ENCODE measurements at regions not wholly inside any gene's neighbourhood (a gene's known extent, or its start where the extent isn't known, plus 50 kb on each side); places are given as distances from the start of the nearest gene placed in this dataset.
"Not testable (repeated sequence)": the region's sequence is repeated elsewhere in the genome, so short reads cannot be mapped to it uniquely, and the experiment has no call there.

DNA sequence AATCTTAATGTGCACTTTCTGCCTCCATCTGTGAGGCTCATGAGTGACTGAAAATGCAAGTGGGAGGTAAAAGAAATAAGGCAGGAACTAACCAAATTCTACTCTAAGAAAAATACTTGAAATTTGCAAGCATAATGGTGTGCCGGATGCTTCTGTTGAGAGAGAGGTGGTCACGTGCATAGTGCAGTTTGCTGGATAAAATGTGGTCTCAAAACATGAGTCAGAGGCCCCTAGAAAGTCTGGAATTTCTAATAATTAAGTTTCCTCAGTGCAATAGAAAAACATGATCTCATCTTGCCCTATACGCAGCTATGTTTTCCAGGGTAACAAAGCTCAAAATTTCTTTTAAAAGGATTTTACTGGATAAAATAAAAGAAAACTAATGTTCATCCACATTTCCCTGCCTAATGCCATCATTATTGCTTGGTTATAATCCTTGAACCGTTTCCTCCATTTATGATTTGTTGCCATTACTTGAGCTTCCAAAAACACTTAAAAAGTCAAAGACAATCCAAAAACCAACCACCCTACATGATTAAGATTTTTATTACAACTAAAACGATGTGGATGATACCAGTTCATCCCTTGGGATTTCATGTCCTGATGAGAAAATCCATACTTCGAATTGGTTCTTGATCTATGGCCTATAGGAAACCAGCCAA is 351.7 kb upstream of the ARID1B start:
- Histone ChIP-seq H3K36me3 (ENCODE audit: insufficient read depth, low read length) (no peaks in the 10 kb centered on the region; the same call in 1 of the 2 replicates), H3K9ac (ENCODE audit: low read depth, low read length) (no peak overlapping the region), H3K9me3 (ENCODE audit: control insufficient read depth, insufficient read depth, low read length) (peaks cover 5% of the 10 kb centered on the region; the same call in 1 of the 2 replicates), H3K4me1 (ENCODE audit: insufficient read depth, low read length) (no peaks in the 10 kb centered on the region)

DNA sequence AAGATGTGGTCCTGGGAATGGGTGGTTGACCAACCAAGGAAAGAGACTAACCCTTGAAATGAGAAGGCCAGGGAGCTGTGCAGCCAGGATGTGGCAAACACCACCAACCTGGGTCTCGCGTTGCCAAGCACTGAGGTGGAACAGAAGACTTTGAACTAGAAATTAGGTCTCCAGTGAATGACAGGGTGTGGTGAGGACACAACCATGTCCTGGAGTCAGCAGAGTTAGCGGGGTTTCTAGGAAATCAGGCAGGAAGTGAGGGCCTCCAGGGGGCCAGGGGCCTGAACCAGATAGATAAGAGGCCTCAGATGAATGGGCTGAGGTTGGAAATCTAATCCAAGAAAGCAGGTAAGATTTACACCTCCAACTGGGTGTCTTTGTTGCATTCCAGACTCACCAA is 353.3 kb upstream of the ARID1B start:
- peaks cover 5% of the 10 kb centered on the region; the same call in 1 of the 2 replicates for H3K9me3 ChIP-seq (ENCODE audit: control insufficient read depth, insufficient read depth, low read length)
- no peak overlapping the region for H3K9ac ChIP-seq (ENCODE audit: low read depth, low read length)
- no peaks in the 10 kb centered on the region for H3K4me1 ChIP-seq (ENCODE audit: insufficient read depth, low read length)
- H3K36me3 ChIP-seq (ENCODE audit: insufficient read depth, low read length) = no peaks in the 10 kb centered on the region; the same call in 1 of the 2 replicates

DNA sequence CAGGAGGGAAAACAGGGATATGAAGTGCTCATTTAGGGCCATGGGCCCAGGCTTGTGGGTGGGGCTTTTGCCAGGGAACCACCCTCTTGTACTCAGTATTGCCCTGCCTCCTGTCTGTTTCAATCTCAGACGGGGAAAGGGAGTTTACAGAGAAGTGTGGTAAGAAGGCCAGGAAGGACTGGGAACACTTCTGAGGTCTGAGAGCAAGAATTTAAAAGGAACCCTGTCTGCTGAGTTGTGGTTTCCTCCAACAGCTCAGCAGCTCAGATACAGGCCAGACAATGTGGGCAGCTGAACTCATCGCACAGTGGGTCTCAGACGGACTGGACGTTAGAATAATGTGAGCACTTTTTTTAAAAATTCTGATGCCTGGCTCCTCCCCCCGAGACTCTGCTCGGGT is 354.1 kb upstream of the ARID1B start:
- peaks cover 5% of the 10 kb centered on the region; the same call in 1 of the 2 replicates for H3K9me3 ChIP-seq (ENCODE audit: control insufficient read depth, insufficient read depth, low read length)

DNA sequence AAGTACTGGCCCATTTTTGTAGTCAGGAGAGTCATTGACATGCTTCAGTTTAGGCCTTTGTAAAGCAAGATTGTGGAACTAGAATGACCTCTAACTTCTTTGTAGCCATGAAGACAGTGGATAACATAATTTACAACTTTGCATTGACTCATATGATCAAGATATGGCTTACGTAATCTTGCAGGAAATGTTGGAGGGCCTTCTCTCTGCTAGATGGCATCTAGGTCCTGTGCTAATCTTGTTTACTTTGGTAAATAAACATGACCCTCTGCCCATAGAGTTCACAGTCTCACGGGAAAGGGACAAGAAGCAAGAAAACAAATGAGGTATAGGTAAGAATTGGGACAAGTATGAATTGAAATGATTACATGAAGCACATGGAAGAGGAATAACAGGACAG is 355.2 kb upstream of the ARID1B start:
- H3K9ac ChIP-seq (ENCODE audit: low read depth, low read length) = no peak overlapping the region
- H3K9me3 ChIP-seq (ENCODE audit: control insufficient read depth, insufficient read depth, low read length) = peaks cover 5% of the 10 kb centered on the region; the same call in 1 of the 2 replicates
- no peaks in the 10 kb centered on the region for H3K36me3 ChIP-seq (ENCODE audit: insufficient read depth, low read length)

More for the DNA sequence above, 354.1 kb upstream of the ARID1B start:
- H3K9ac ChIP-seq (ENCODE audit: low read depth, low read length) = no peak overlapping the region
- no peaks in the 10 kb centered on the region for H3K36me3 ChIP-seq (ENCODE audit: insufficient read depth, low read length)
- H3K4me1 ChIP-seq (ENCODE audit: insufficient read depth, low read length) = no peaks in the 10 kb centered on the region

DNA sequence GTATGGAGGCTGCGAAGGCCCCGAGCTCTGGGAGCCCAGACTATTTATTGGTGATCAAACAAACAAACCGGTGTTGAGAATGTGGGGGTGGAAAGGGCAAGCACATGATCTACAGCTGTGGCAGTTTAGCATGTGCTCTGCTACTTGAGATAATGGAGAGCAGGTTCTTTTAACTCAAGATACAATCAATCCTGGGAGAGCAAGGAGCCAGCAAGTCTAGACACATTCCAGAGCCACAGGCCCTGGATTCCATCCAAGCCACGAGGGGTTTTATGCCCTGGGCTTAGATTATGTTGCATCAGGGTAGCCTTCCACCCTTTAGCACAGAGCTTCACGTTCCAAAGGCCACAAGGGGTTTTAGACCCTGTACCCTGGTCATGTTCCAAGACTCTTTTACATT is 355.9 kb upstream of the ARID1B start:
- H3K4me1 ChIP-seq (ENCODE audit: insufficient read depth, low read length); H3K9me3 ChIP-seq (ENCODE audit: control insufficient read depth, insufficient read depth, low read length); H3K9ac ChIP-seq (ENCODE audit: low read depth, low read length); H3K36me3 ChIP-seq (ENCODE audit: insufficient read depth, low read length): not testable (repeated sequence)

More for the DNA sequence above, 355.2 kb upstream of the ARID1B start:
- no peaks in the 10 kb centered on the region for H3K4me1 ChIP-seq (ENCODE audit: insufficient read depth, low read length)

DNA sequence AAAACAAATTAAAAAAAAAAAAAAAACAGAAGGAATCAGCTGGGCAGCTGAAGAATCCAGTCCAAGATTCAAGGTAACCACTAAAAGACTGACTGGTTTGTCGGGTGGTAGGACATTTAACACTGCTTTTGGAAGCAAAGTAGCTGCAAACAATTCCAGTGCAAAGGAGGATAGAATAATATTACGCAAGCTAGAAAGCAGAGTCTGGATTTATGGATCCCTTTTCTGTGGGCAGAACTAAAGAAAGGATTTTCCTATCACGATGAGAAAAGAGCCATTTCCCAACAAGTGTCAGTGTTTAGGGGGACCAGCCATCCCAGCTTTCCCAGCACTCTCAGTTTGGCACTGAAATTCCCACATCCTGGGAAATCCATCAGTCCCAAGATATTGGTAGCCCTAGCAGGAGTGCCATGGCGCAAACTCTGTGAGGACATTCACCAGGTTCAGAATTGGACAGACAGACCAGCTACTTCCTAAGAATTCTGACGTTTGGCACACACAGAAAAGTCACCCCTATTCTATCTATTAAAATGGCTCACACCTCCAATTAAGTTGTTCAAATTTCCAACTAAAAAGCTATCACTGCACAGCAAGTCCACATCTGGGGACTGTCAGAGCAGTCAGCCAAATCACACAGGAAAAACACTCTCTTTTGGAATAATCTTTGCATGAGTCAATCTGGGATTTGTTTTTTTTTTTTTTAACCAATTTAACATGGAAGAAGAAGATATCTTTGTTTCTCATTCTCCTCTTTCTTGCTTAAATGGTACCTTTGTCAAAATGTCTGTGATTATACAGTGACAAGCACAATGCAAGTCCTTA is 356.8 kb upstream of the ARID1B start:
- H3K36me3 ChIP-seq (ENCODE audit: insufficient read depth, low read length) = no peaks in the 10 kb centered on the region
- peaks cover 5% of the 10 kb centered on the region; the same call in 1 of the 2 replicates for H3K9me3 ChIP-seq (ENCODE audit: control insufficient read depth, insufficient read depth, low read length)
- no peaks in the 10 kb centered on the region for H3K4me1 ChIP-seq (ENCODE audit: insufficient read depth, low read length)
- H3K9ac ChIP-seq (ENCODE audit: low read depth, low read length) = no peak overlapping the region

DNA sequence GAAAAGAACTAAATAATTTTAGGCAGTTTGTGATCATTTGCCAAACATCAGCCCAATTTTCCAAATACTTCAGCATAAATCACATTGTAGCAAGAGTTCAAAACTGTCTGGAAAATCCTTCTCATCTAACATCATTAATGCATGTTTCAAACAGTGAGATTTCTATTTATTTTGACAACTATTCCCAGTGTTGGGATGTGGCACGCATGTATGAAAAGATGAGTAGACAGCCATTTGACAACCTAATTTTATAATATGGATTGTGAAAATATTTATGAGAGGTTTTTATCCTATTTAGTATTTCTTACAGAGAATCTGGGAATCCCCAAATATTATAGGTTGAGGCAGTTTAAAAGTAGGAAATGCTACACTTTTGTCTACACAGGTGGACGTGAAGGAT is 357.6 kb upstream of the ARID1B start:
- Histone ChIP-seq H3K36me3 (ENCODE audit: insufficient read depth, low read length) (no peaks in the 10 kb centered on the region), H3K4me1 (ENCODE audit: insufficient read depth, low read length) (no peaks in the 10 kb centered on the region), H3K9me3 (ENCODE audit: control insufficient read depth, insufficient read depth, low read length) (peaks cover 5% of the 10 kb centered on the region; the same call in 1 of the 2 replicates), H3K9ac (ENCODE audit: low read depth, low read length) (no peak overlapping the region)

DNA sequence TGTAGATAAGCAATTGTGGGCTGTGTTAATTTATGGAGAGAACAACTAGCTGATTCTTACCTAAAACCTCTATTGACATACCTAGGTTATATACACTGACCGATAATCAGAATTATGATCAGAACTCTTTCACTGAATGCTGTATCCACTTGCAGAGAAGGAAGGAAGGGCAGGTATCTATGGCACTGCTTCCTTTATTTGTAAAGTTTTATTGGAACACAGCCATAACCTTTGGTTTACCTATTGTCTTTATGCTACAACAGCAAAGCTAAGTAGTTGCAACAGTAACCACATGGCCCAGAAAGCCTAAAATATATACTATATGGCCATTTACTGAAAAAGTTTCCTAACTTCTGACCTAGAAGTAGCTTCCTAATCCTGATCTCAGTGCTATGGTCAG is 358.9 kb upstream of the ARID1B start:
- H3K9me3 ChIP-seq (ENCODE audit: control insufficient read depth, insufficient read depth, low read length) = peaks cover 5% of the 10 kb centered on the region; the same call in 1 of the 2 replicates
- H3K9ac ChIP-seq (ENCODE audit: low read depth, low read length) = no peak overlapping the region
- H3K4me1 ChIP-seq (ENCODE audit: insufficient read depth, low read length) = no peaks in the 10 kb centered on the region
- no peaks in the 10 kb centered on the region for H3K36me3 ChIP-seq (ENCODE audit: insufficient read depth, low read length)

DNA sequence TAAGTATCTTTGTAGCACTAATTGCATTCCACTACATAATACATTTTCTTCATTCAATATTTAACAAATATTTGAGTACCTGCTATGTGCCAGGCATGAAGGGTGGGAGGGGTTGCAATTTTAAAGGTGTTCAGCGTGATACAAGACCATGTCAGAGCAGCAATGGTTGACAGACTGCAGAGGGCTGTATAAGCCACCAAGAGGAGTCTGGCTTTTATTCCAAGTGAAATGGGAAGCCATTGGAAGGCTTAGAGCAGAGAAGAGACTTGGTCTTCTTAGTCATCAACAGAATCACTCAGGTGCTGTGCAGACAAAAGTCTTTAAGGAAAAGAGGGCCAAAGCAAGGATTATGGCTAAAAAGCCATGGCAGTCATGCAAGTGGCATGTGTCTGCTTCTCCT is 360.8 kb upstream of the ARID1B start:
- H3K9me3 ChIP-seq (ENCODE audit: control insufficient read depth, insufficient read depth, low read length) = no peaks in the 10 kb centered on the region
- no peak overlapping the region for H3K9ac ChIP-seq (ENCODE audit: low read depth, low read length)
- no peaks in the 10 kb centered on the region for H3K4me1 ChIP-seq (ENCODE audit: insufficient read depth, low read length)
- H3K36me3 ChIP-seq (ENCODE audit: insufficient read depth, low read length) = no peaks in the 10 kb centered on the region

DNA sequence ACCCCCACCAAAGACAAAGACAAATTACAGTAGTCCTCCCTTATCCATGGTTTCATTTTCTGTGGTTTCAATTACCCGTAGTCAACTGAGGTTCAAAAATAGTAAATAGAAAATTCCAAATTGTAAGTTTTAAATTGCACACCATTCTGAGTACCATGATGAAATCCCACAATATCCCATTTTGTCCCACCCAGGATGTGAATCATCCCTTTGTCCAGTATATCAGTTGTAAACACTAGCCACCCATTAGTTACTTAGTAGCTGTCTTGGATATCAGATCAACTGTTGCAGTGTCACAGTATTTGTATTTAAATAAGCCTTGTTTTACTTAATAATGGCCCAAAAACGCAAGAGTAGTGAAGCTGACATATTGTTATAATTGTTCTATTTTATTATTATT is 364.0 kb upstream of the ARID1B start:
- no peaks in the 10 kb centered on the region for H3K4me1 ChIP-seq (ENCODE audit: insufficient read depth, low read length)
- no peaks in the 10 kb centered on the region for H3K9me3 ChIP-seq (ENCODE audit: control insufficient read depth, insufficient read depth, low read length)
- no peak overlapping the region for H3K9ac ChIP-seq (ENCODE audit: low read depth, low read length)
- H3K36me3 ChIP-seq (ENCODE audit: insufficient read depth, low read length) = no peaks in the 10 kb centered on the region

DNA sequence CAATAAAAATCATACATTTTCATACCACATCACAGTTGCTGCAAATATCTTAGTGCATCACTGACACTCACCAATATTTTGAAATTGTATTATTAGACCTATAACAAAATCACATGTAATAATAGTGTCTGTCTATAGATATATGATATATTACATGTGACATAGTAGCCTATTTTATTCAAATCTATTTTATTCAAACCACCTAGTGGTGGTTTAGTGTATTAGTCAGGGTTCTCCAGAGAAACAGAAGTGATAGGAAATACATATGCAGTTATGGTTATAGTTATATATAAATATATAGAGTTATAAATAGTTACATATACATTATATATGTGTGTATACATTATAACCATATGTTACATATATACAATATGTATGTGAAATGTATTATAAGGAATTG is 366.5 kb upstream of the ARID1B start:
- Histone ChIP-seq H3K36me3 (ENCODE audit: insufficient read depth, low read length) (no peaks in the 10 kb centered on the region), H3K9ac (ENCODE audit: low read depth, low read length) (no peak overlapping the region), H3K9me3 (ENCODE audit: control insufficient read depth, insufficient read depth, low read length) (no peaks in the 10 kb centered on the region), H3K4me1 (ENCODE audit: insufficient read depth, low read length) (no peaks in the 10 kb centered on the region)

DNA sequence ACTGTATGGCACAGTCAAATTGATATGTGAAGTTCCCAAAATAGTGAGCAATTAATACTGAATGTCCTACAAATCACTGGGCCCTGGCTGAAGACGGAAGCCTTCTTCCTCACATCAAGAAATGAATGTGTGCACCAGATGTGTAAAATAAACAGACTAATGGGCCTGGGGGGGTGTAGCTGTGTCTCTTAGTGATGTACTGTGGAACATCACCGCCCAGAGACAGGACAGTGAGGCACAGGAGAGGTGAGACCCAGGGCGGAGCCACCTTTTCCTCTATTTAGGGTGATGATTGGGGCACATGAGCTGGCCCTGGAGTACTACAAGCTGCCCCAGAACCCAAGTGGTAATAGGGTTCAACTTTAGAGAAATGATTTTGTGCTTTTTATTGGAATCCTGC is 368.5 kb upstream of the ARID1B start:
- Histone ChIP-seq H3K9me3 (ENCODE audit: control insufficient read depth, insufficient read depth, low read length) (no peaks in the 10 kb centered on the region), H3K9ac (ENCODE audit: low read depth, low read length) (no peak overlapping the region), H3K36me3 (ENCODE audit: insufficient read depth, low read length) (no peaks in the 10 kb centered on the region), H3K4me1 (ENCODE audit: insufficient read depth, low read length) (no peaks in the 10 kb centered on the region)

DNA sequence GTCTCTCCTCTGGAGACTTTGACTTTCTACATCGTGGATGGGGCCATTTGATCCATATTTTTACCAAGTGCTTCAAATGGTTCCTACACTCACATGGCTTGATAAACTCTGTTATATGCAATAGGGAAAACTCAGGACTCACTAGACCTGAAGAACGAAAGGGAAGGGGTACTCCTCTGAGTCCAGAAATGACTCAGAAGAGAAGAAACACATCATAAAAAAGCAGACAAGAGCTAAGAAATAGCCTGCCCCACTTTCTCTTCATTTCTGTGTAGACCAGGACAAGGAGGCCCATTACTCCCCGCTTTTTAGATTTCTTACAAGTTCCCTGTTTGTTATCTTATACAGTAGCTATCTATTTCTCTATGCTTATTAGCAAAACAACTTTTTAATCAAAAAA is 369.8 kb upstream of the ARID1B start:
- Histone ChIP-seq H3K9ac (ENCODE audit: low read depth, low read length) (no peak overlapping the region), H3K36me3 (ENCODE audit: insufficient read depth, low read length) (no peaks in the 10 kb centered on the region), H3K4me1 (ENCODE audit: insufficient read depth, low read length) (no peaks in the 10 kb centered on the region)

DNA sequence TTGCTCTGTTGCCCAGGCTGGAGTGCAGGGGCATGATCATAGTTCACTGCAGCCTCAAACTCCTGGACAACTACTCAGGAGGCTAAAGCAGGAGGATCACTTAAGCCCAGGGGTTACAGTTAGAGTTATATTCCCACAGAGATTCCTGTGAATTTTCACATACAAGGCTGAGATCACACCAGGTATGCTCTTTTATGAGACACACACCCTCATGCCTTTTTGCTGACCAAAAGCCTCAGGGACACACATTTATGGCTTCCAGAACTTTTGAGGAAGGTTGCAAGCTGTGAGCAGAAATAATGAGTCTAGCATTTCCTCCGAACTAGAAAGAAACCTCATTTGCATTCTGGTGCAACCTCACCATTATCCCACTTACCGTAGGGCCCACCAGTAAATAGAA is 370.5 kb upstream of the ARID1B start:
- Histone ChIP-seq H3K9me3 (ENCODE audit: control insufficient read depth, insufficient read depth, low read length) (no peaks in the 10 kb centered on the region), H3K4me1 (ENCODE audit: insufficient read depth, low read length) (no peaks in the 10 kb centered on the region), H3K9ac (ENCODE audit: low read depth, low read length) (no peak overlapping the region), H3K36me3 (ENCODE audit: insufficient read depth, low read length) (no peaks in the 10 kb centered on the region)

More for the DNA sequence above, 369.8 kb upstream of the ARID1B start:
- H3K9me3 ChIP-seq (ENCODE audit: control insufficient read depth, insufficient read depth, low read length) = no peaks in the 10 kb centered on the region

DNA sequence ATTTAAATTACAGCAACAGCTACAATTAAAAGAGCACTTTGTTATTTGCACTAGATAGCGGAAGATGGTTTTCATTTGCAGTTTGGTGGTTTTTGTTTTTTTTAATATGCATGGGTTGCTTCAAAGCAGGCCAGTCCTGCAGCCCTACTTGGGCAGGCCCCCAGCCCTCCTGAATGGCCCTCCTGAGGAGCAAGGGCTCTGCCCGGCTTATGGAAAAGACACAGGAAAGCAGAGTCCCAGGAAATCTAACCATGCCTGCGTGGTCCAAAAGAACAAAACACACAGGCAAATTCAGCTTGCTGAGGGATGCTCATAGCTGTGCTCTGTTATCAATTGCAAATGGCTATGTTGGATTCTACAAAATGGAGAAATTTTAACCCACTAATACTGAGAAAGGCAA is 371.1 kb upstream of the ARID1B start:
- Histone ChIP-seq H3K9me3 (ENCODE audit: control insufficient read depth, insufficient read depth, low read length) (no peaks in the 10 kb centered on the region), H3K9ac (ENCODE audit: low read depth, low read length) (no peak overlapping the region), H3K4me1 (ENCODE audit: insufficient read depth, low read length) (no peaks in the 10 kb centered on the region), H3K36me3 (ENCODE audit: insufficient read depth, low read length) (no peaks in the 10 kb centered on the region)

All from ES-I3 (cell line).